A673 (cell line): ENCODE measurements at regions not wholly inside any gene's neighbourhood (a gene's known extent, or its start where the extent isn't known, plus 50 kb on each side); places are given as distances from the start of the nearest gene placed in this dataset.

Experiments used
- EZH2 ChIP-seq: fragments of 200-600 bp; sonication (generic); IDR thresholded peaks from 2 replicates; pipeline ENCODE4 v1.6.1; 2017; ENCODE audit warnings: borderline replicate concordance, low read depth, mild to moderate bottlenecking, mixed read lengths, antibody characterized with exemption, low read length; ENCODE audit not compliant: poor library complexity, severe bottlenecking
- TF ChIP-seq, protein P1 (sequence below): fragments of 300-800, 200-600 bp; sonication (generic); conservative IDR thresholded peaks from 2 replicates; pipeline ENCODE4 v1.5.1; 2017; ENCODE audit warnings: low read depth, mild to moderate bottlenecking, antibody characterized with exemption, low read length, moderate library complexity, mixed read lengths

DNA sequence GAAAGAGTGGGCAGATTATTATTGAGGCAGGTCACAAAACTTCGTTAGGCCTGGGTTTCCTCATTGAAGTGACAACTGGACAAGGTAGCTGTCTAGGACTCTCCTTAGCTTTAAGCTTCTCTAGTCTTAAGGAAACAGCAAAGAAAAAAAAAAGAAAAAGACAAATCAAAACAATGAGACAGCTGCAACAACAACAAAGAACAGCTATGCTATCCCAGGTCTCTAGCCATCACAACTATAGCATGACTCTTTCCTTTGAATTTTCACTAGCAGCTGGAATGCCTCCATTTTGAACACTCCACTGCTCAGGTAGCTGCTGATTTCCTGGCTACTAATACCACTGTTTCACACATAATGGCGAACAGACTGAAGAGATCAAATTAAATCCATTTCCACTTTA, 302.4 kb upstream of the SORL1-AS1 start:
- TF ChIP-seq, protein P1, sequence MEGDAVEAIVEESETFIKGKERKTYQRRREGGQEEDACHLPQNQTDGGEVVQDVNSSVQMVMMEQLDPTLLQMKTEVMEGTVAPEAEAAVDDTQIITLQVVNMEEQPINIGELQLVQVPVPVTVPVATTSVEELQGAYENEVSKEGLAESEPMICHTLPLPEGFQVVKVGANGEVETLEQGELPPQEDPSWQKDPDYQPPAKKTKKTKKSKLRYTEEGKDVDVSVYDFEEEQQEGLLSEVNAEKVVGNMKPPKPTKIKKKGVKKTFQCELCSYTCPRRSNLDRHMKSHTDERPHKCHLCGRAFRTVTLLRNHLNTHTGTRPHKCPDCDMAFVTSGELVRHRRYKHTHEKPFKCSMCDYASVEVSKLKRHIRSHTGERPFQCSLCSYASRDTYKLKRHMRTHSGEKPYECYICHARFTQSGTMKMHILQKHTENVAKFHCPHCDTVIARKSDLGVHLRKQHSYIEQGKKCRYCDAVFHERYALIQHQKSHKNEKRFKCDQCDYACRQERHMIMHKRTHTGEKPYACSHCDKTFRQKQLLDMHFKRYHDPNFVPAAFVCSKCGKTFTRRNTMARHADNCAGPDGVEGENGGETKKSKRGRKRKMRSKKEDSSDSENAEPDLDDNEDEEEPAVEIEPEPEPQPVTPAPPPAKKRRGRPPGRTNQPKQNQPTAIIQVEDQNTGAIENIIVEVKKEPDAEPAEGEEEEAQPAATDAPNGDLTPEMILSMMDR = no peak
- TF ChIP-seq EZH2 = no peak
